HL-60 (cell line): ENCODE measurements at regions not wholly inside any gene's neighbourhood (a gene's known extent, or its start where the extent isn't known, plus 50 kb on each side); places are given as distances from the start of the nearest gene placed in this dataset.

Experiments used
- DNase-seq, 2 experiments: peaks; one replicate each; pipeline ENCODE4 v3.0.0-alpha.2; 2010 to 2020; ENCODE audit warnings: low read depth in 1 of 2, low spot score in 1 of 2
- H3K27ac ChIP-seq: fragments of 250-450 bp; sonication (Bioruptor Pico); replicated peaks from 2 replicates; pipeline ENCODE4 v1.5.1; 2020; ENCODE audit warnings: mild to moderate bottlenecking, moderate library complexity
- H3K27me3 ChIP-seq: fragments of 250-450 bp; sonication (Bioruptor Pico); 2 replicates; pipeline ENCODE4 v1.5.1; 2021; ENCODE audit warnings: mild to moderate bottlenecking, moderate library complexity; ENCODE audit not compliant: insufficient read depth, poor library complexity, severe bottlenecking
- H3K4me3 ChIP-seq: replicated peaks from 2 replicates; pipeline ENCODE4 v1.5.1; 2011; ENCODE audit warnings: mild to moderate bottlenecking, control low read depth, low read length; ENCODE audit not compliant: insufficient read depth
- CTCF ChIP-seq: IDR thresholded peaks from one replicate; pipeline ENCODE4 v1.5.1; 2011; ENCODE audit warnings: low read length, control low read depth, inconsistent platforms; ENCODE audit not compliant: insufficient read depth
- GABPA ChIP-seq: IDR thresholded peaks from 2 replicates; pipeline ENCODE4 v1.6.1; 2012; ENCODE audit warnings: low read depth
- POLR2AphosphoS5 ChIP-seq: IDR thresholded peaks from 2 replicates; pipeline ENCODE4 v1.6.1; 2012; ENCODE audit warnings: low read depth
- REST ChIP-seq: IDR thresholded peaks from 2 replicates; pipeline ENCODE4 v1.6.1; 2012; ENCODE audit warnings: low read depth; ENCODE audit not compliant: insufficient replicate concordance
- SPI1 ChIP-seq: IDR thresholded peaks from 2 replicates; pipeline ENCODE4 v1.6.1; 2012; ENCODE audit warnings: low read depth, mild to moderate bottlenecking, borderline replicate concordance

DNA sequence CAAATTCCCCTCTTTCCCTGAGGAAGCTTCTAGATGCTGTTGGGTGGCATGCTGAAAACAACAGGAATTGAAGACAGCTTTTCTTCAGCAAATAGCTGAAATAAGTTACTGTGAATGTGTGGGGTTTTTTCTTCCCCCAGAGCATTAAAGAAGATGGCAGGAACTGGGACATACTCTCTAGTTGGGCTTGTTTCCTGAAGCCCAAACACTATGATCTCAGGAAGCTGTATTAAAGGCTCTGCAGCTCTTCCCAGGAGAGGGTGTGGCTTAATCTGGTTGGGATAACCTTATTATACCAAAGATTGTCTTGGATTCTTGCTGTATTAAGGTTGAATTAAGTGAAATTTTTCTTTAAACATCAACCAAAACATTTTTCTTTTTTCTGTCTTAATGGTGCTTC lies 64.9 kb upstream of the LMO4 start:
- Histone ChIP-seq H3K27me3 (no peaks in the 10 kb centered on the region), H3K27ac (no peak overlapping the region), H3K4me3 (no peak overlapping the region)
- TF ChIP-seq REST (no peak), GABPA (no peak), SPI1 (no peak), CTCF (no peak), POLR2AphosphoS5 (no peak)
- DNase-seq = no peak

DNA sequence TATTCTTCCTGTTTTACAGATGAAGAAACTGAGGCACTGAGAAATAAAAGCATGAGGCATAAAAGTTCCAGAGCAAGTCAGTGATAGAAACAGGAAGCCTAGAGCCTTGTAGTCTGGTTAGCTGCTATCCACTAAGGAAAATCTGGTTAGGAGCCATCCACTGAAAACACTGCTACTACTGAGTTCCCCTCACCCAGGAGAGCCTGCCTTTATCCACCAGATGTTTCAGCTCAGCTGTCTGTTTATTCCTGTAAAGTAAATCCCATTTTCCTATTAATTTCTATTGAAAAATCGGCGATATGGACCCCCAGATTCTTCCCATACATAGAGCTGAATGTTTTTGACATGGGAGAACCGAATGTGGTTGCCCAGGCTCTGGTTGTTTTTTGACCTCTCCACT lies 63.7 kb upstream of the LMO4 start:
- no peak for TF ChIP-seq CTCF
- no peak for TF ChIP-seq POLR2AphosphoS5
- TF ChIP-seq REST = no peak
- no peak for TF ChIP-seq SPI1
- TF ChIP-seq GABPA = no peak

GRCh38 chr1:87265786-87266185 lies 62.9 kb upstream of the LMO4 start:
- no peak for TF ChIP-seq GABPA
- no peak for TF ChIP-seq POLR2AphosphoS5
- TF ChIP-seq CTCF = no peak
- TF ChIP-seq REST = no peak
- TF ChIP-seq SPI1 = no peak
- Histone ChIP-seq H3K4me3 (no peak overlapping the region), H3K27ac (no peak overlapping the region), H3K27me3 (no peaks in the 10 kb centered on the region)
- DNase-seq = no peak

More for the DNA sequence above, 63.7 kb upstream of the LMO4 start:
- DNase-seq = no peak
- H3K27me3 ChIP-seq = no peaks in the 10 kb centered on the region
- H3K4me3 ChIP-seq = no peak overlapping the region
- H3K27ac ChIP-seq = no peak overlapping the region
